Uterus (tissue), 2 donors: ENCODE measurements at regions not wholly inside any gene's neighbourhood (a gene's known extent, or its start where the extent isn't known, plus 50 kb on each side); places are given as distances from the start of the nearest gene placed in this dataset.

Source experiments
- CTCF ChIP-seq, 4 experiments: fragments of 200-600 bp in 2 of 4; fragments of 450-650 bp in 2 of 4; sonication (generic) in 2 of 4; IDR thresholded peaks; one replicate each; pipeline ENCODE4 v1.5.1; 2016 to 2019; ENCODE audit warnings: antibody characterized with exemption in 4 of 4, mild to moderate bottlenecking in 2 of 4, moderate library complexity in 1 of 4
- POLR2A ChIP-seq, 2 donors: fragments of 450-650 bp; IDR thresholded peaks; one replicate each; pipeline ENCODE4 v1.6.1; 2016; ENCODE audit warnings: antibody characterized with exemption in 2 of 2, mild to moderate bottlenecking in 1 of 2, moderate library complexity in 1 of 2

GRCh38 chr4:18480342-18480741 lies 458.8 kb upstream of the LCORL start:
- TF ChIP-seq POLR2A (IDR thresholded peaks at IDR 0.05) (no peak), CTCF (IDR thresholded peaks at IDR 0.05) (no peak)
